HG03457 (cell line): ENCODE measurements at regions not wholly inside any gene's neighbourhood (a gene's known extent, or its start where the extent isn't known, plus 50 kb on each side); places are given as distances from the start of the nearest gene placed in this dataset.
A peak's percentile ranks its signal among the peaks of the same experiment; 100 is the strongest.

Source experiments
- ATAC-seq: cut with Tn5 transposase; IDR thresholded peaks from one replicate; pipeline ENCODE4 v1.9.1; 2021; ENCODE audit warnings: moderate number of reproducible peaks; ENCODE audit not compliant: unreplicated experiment

DNA sequence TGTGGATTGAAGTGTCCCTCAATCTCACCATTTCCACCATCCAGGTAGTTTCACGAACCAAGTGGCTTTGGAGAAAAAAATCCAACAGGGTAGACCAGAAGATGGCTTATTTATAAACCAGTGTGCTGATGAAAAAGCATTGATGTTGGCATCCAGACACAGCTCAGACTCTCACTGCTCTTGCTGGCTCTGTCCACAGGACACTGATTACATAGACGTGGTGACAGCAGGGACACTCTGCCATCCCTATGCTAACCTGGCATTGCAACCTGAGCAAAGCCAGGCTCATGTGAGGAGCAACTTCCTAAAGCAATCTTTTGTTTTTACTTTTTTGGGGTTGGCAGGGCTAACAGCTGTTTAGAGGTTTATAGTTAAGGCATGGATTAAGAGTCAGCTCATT lies 130.6 kb upstream of the SVIL start:
- ATAC-seq: no peak

- ATAC-seq: no peak
Observed at GRCh38 chr10:29763396-29763795, 128.6 kb upstream of the SVIL start.

- ATAC-seq: no peak
Observed at GRCh38 chr10:29761916-29762315, 127.1 kb upstream of the SVIL start.

DNA sequence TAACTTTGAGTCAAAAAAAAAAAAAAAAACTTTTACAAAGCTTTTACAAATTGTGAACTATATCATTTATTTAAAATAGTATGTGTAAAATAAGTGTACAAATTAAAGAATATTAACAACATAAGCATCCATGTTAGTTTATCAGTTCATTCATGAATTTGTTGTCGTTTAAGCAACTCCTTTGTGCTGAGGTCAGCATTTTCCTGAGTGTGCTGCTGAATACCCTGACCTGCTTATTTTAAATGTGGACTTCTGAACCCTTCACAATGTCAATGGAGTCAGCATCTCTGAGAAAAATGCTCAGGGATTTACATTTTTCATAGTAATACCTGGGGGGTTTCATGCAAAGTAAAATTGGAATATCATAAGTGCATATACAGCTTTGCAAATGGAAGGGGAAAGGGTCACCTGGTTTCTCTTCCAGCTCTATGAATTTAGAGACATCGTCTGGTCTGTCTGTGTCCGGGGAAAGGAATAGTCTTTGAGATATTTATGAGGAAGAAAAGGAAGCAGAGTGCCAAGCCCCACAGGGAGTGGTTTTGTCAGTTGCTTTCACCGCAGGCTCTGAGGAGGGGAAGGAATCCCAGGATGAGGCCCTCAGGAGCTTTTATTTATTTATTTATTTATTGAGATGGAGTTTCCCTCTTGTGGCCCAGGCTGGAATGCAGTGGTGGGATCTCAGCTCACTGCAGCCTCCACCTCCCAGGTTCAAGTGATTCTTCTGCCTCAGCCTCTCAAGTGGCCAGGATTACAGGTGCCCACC lies 125.5 kb upstream of the SVIL start:
- no peak for ATAC-seq

- ATAC-seq: no peak
Observed at GRCh38 chr10:29757551-29758297, 123.0 kb upstream of the SVIL start.

GRCh38 chr10:29756451-29756850 lies 121.7 kb upstream of the SVIL start:
- ATAC-seq: no peak

GRCh38 chr10:29753283-29753682 lies 118.5 kb upstream of the SVIL start:
- no peak for ATAC-seq

DNA sequence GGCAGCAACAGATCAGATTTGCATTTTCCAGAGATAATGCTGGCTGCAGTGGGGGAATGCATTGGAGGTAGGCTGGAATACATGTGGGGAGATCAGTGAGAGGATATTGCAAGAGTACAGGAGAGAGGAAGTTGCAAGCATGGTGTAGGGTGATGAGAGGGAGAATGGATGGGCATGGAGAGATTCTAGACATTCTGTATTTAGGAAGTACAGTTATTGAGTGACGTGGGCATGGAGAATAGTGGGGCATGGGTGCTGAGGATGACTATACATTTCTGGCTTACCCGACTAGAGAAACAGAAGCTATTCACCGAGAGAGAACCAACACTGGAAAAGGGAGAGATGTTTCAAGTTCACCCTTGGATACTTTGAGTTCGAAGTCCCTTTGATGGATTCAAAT lies 116.9 kb upstream of the SVIL start:
- ATAC-seq: no peak

- no peak for ATAC-seq
Observed at GRCh38 chr10:29751240-29751639, 116.5 kb upstream of the SVIL start.

GRCh38 chr10:29749150-29749549 lies 114.4 kb upstream of the SVIL start:
- no peak for ATAC-seq

- no peak for ATAC-seq
Observed at GRCh38 chr10:29748109-29748650, 113.4 kb upstream of the SVIL start.

DNA sequence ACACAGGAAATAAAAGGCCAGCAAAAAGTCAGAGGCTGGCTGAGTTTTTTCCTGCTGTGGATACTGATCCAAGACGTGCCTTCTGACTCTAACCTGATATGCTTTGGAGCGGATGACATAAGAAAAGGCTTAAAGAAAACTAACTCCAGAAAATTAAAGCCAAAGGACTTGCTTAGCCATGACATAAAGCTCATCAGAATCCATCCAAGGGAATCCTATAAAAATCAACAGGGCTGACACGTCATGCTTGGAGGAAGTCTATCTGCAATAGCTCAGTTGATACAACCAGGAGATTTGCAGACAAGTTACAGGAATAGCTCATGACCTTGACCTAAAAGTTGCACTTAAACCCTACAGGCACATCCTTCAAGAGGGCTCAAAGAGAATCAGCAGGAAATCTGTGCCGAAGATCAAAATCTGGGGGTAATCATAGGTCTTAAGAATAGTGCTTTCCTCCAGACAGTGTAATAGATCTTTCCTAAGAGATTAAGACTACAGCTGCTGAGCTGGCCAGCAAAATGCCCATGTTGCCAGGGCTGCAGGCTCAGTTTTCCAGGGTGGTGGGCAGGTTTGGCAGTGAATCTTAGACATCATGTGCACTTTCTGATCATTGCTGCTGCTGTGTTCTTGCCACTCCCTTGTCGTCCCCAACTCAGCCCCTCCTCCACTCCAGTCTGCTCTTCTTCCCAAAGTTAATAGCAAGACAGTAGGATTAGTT lies 111.5 kb upstream of the SVIL start:
- no peak for ATAC-seq

GRCh38 chr10:29740981-29741545 lies 106.3 kb upstream of the SVIL start:
- ATAC-seq: no peak

DNA sequence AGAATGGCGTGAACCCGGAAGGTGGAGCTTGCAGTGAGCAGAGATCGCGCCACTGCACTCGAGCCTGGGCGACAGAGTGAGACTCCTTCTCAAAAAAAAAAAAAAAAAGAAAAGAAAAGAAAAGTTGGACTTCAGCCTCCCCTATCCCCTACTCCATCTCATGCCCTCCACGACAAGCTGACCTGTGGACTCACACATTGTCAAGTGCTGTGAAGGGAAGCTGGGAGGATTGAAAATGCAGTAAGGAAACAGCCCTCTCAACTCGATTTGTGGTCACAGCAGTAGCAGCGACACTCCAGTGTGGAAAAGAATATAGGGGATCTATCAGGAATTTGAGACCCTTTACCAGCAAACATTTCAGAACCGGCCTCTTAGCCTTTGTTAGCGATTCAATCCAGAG lies 103.6 kb upstream of the SVIL start:
- no peak for ATAC-seq

GRCh38 chr10:29737074-29737593 lies 102.4 kb upstream of the SVIL start:
- no peak for ATAC-seq

DNA sequence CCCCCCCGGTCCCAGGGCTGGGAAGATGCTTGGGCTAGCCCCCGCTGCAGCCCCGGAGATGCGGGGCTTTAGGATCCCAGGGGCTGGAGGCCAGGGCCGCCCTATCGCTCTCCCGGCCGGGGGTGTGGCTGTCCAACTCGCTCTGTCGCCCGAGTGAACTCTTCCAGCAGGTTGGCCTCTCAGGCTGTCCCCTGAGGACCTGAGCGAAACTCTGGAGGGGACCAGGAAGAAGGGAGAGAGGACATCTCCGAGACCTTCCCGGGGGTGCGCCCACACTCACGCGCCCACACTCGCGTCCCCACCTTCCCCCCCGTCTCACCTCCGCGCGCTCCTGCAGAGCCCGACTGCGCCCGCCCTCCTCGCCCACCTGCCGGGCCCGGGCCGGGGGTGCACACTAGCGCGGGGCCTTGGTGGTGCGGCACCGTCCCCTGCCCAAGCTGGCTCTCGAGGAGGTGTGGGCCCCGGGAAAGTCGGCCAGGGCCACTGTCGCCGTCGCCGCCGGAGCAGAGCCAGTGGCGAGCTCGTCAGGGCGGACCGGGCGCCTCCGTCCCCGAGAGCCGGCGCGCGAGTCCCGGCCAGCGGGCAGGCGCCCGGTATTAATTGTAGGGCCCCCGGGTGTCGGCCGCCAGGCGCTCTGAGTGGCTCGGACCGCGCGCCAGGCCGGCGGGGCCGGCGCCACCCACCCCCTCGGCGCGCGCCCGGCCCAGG lies 101.7 kb upstream of the SVIL start:
- ATAC-seq: no peak

GRCh38 chr10:29735628-29736365 lies 101.0 kb upstream of the SVIL start:
- peak; percentile 82 for ATAC-seq

- ATAC-seq: peak; percentile 44
Observed at GRCh38 chr10:29734962-29735627, 100.3 kb upstream of the SVIL start.

GRCh38 chr10:29734640-29734961 lies 99.8 kb upstream of the SVIL start:
- ATAC-seq: no peak
